Esophagus muscularis mucosa (tissue), 4 donors: ENCODE measurements at regions not wholly inside any gene's neighbourhood (a gene's known extent, or its start where the extent isn't known, plus 50 kb on each side); places are given as distances from the start of the nearest gene placed in this dataset.

Experiments used
- CTCF ChIP-seq, 3 experiments: fragments of 200-600 bp in 2 of 3; fragments of 450-650 bp in 1 of 3; sonication (generic) in 2 of 3; IDR thresholded peaks; one replicate each; pipeline ENCODE4 v1.5.1; 2017 to 2019; ENCODE audit warnings: antibody characterized with exemption in 3 of 3, mild to moderate bottlenecking in 2 of 3, moderate library complexity in 1 of 3
- EP300 ChIP-seq: sonication (generic); formaldehyde crosslinking; IDR thresholded peaks from one replicate; pipeline ENCODE4 v1.6.1; 2017; ENCODE audit warnings: antibody characterized with exemption
- POLR2A ChIP-seq: fragments of 450-650 bp; IDR thresholded peaks from one replicate; pipeline ENCODE4 v1.6.1; 2017; ENCODE audit warnings: antibody characterized with exemption, moderate library complexity, mild to moderate bottlenecking, low read depth
- POLR2AphosphoS5 ChIP-seq, 2 donors: sonication (generic); formaldehyde crosslinking; IDR thresholded peaks; one replicate each; pipeline ENCODE4 v1.6.1; 2017; ENCODE audit warnings: antibody characterized with exemption in 2 of 2

- TF ChIP-seq CTCF (IDR thresholded peaks at IDR 0.05) = no peak
- no peak for TF ChIP-seq POLR2AphosphoS5 (IDR thresholded peaks at IDR 0.05)
- no peak for TF ChIP-seq EP300
- TF ChIP-seq POLR2A = no peak
Measured at GRCh38 chr11:8337130-8337795, 73.6 kb upstream of the LMO1 start.
